GM18520 (cell line): ENCODE measurements at regions not wholly inside any gene's neighbourhood (a gene's known extent, or its start where the extent isn't known, plus 50 kb on each side); places are given as distances from the start of the nearest gene placed in this dataset.
"Not testable (repeated sequence)": the region's sequence is repeated elsewhere in the genome, so short reads cannot be mapped to it uniquely, and the experiment has no call there.

Source experiments
- ATAC-seq: cut with Tn5 transposase; IDR thresholded peaks from one replicate; pipeline ENCODE4 v1.9.1; 2021; ENCODE audit not compliant: unreplicated experiment

DNA sequence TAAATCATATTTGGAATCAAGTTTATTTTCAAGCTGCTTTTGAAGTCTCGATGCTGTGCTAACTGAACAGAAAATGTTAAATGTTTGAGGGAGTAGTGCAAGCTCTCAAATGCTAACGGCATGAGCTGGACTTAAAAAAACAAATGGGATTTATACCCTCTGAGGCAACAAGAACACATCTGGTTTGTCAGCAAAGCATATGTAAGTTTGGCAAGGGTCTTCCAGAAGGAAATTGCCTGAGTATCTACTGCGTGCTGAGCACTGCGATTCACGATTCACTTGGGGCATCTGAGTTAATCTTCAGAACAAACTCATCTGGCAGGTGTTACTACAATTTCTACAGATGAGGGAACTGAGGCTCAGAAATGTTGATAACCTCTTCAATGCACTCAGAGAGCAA is 98.4 kb upstream of the C9orf72 start:
- no peak for ATAC-seq

GRCh38 chr9:27672718-27673117 is 99.4 kb upstream of the C9orf72 start:
- no peak for ATAC-seq

DNA sequence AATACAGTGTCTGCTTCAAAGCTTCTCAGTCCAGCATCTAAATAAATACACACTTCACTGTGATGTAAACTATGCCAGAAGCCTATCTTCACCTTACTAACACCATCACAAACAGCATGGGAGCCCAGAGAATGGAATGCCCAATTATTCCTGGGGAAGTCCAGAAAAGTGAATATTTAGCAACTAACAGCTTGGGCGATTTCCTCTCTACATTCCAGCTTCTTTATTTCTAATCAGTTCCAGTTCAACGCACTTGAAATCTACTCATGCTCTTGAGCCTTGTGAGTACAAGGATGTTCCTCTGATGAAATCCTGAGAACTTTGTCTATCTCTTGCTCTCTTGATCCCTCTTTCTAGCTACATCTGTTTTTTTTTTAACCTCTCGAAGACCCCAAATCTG is 100.4 kb upstream of the C9orf72 start:
- no peak for ATAC-seq

DNA sequence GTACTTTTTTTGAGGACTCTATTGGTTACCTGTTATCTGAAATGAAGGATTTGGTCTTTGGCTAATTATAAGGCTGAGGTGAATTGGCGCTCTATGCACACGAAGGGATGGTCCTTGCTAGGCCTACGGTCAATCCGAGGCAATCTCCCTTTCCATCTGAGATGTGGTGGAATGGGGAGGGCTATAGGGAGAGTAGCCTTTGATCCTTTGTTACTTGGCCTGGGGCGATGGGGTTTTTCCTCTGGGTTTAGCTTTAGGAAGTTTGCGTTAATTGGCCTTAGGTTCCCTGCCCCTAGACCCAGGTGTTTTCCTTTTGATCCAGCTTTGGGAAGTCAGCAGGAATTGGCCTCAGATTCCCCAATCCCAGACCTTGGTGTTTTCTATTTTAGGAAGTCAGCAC is 102.1 kb upstream of the C9orf72 start:
- ATAC-seq: no peak

GRCh38 chr9:27676827-27677226 is 103.5 kb upstream of the C9orf72 start:
- no peak for ATAC-seq

- ATAC-seq: no peak
Measured at GRCh38 chr9:27679338-27679737, 106.1 kb upstream of the C9orf72 start.

DNA sequence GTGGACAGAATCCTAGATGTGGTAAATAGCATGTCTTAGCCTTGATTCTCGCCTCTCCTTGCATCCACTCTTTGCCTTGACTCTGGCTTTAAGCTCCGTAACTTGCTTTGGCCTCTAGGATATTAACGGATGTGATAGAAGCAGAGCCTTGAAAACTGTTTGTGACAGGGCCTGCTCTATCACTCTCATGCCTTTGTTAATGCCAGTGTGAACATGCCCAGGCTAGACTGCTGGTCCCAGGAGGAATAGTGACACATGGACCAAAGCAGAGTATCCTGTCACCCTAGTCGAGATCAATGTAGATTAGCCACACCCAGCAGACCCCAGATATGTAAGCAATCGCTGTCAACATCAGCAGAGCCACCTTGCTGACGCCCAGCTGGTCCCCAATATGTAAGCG is 109.9 kb upstream of the C9orf72 start:
- no peak for ATAC-seq

DNA sequence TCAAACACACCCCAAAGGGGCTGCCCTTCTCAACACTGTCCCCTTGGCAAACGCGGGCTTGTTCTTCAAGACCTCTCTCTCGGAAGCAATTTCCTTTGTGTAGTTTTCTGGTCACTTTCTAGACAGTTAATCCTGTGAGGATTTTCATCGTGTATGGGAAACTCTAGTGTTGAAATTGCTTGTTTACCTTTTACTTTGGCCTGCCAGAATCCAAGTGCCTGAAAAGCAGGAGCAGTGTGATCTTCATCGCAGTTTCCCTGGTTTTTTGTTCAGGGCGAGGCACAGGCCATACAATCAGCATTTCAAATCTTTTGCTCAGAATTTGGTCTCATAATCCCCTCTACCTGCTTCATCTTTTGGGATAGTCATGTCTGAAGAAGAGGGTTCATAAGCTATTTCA is 115.7 kb upstream of the C9orf72 start:
- no peak for ATAC-seq

- not testable (repeated sequence) for ATAC-seq
Measured at GRCh38 chr9:27690816-27691215, 117.5 kb upstream of the C9orf72 start.

- no peak for ATAC-seq
Measured at GRCh38 chr9:27699621-27700020, 126.3 kb upstream of the C9orf72 start.

GRCh38 chr9:27701016-27701415 is 127.7 kb upstream of the C9orf72 start:
- no peak for ATAC-seq

- no peak for ATAC-seq
Measured at GRCh38 chr9:27701587-27701986, 128.3 kb upstream of the C9orf72 start.

- no peak for ATAC-seq
Measured at GRCh38 chr9:27703216-27703980, 130.1 kb upstream of the C9orf72 start.

DNA sequence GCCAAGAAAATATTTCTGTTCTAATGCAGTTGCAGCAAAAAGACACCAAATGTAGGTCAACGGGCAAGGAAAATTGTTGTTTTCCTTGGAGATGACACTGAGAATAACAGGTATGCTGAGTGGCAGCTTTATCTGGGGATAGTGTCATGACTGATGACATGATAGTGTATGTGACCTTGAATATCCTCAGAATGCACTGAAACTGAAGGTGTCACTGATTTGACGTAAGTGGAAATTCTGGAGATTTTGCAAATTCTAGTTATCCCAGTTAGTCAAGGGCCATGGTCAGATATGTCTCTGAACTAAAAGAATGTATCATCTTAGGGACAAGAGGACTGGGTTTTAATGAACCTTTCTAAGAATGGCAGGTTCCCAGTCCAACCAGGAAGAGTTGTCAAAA is 138.0 kb upstream of the C9orf72 start:
- no peak for ATAC-seq

DNA sequence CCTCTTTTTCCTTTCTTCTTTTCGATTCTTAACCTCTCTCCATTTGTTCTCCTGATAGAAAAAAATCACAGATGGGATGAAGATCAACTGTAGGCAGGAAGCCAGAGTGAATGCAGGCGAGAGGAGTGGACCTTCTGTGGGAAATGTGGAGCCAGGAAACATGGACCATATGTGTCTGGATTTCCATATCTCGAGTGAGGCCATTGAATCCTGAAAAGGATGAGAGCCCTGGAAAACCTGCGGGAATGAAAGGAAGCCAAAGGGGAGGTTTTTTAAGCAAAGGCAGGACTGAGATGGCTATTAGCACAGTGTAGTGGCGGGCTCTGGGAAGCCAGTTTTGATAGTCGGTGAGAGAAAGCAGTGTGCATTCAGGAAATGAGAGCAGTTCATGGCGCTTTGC is 139.5 kb upstream of the C9orf72 start:
- ATAC-seq: no peak

DNA sequence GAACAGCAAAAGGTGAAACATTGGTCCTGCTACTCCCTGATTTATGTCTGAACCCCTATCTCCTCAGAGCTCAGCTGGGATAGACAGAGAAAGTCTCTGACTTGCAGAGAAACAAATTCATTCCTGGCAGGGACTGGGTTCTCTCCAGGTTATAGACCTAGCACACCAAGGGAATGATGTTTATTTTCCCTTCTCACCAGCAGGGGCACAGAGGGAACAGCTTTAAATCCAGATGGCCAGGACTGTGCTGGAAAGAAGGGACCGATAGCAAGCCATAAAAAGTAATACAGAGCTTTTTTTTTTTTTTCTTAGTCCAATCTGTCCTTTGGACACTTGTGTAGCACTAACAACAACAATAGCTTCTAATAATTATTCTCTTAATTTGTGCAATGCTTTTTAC is 141.1 kb upstream of the C9orf72 start:
- no peak for ATAC-seq

DNA sequence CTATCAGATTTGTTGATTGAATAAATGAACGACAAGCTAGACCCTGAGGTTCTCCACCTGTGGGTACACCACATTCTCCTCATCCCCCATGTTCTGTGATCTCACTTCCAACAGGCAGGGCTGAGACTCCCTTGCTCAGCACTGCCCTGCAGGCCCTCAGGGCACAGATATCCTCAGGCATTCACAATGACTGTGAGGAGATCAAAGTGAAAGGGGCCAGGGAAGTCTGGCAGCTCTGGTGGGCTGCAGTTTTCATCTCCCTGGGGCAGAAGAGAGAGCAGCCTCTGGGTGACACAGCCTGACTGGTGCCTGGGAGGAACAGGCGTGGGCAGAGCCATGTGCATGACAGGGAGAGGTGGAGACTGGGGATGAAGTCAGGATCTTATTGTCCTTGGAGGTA is 142.4 kb upstream of the C9orf72 start:
- no peak for ATAC-seq

GRCh38 chr9:27717991-27718390 is 144.7 kb upstream of the C9orf72 start:
- no peak for ATAC-seq

DNA sequence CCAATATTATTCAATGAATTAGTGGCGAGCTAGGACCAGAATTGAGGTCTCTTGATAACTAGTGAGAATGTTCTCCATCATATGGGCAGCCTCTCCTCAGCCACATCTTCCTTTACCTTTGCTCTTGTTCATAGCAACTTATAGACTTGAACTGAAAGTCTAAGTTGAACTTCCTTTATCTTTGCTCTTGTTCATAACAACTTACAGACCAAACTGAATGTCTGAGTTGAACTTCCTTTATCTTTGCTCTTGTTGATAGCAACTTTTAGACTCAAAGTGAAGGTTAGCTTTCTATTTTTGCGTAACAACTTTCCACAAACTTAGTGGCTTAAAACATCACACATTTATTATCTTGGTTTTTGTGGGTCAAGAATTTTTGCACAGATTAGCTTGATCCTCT is 146.4 kb upstream of the C9orf72 start:
- no peak for ATAC-seq

GRCh38 chr9:27722866-27723265 is 149.6 kb upstream of the C9orf72 start:
- ATAC-seq: no peak

GRCh38 chr9:27726244-27727081 is 153.2 kb upstream of the C9orf72 start:
- ATAC-seq: peak; percentile 87

DNA sequence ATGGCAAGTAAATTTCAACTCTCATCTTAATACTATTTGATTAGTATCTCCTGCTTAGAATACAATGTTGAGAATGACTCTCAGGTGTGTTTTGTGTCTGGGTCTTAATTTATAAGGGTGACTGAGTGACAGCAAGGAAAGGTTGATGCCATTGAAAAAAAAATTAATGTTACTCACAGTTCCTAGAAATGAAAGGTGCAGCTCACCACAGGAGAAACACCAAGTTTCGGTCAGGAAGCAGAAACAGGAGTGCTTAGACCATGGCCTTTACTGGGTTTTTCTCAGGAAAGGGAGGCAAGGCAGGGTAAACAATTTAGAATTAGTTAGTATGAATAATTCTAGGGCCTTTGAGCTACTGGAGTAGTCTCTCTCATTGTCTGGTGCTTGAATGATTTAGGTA is 159.2 kb upstream of the C9orf72 start:
- ATAC-seq: no peak
